ENCODE measurements at regions not wholly inside any gene's neighbourhood (a gene's known extent, or its start where the extent isn't known, plus 50 kb on each side); places are given as distances from the start of the nearest gene placed in this dataset.

GRCh38 chr2:239611222-239611795 lies 210.5 kb upstream of the HDAC4 start:
- DNase-seq (ENCODE audit: low read depth, low spot score) = no peak
- H3K4me3 ChIP-seq (ENCODE audit: low read length) = no peak overlapping the region

- no peak overlapping the region for H3K4me3 ChIP-seq (ENCODE audit: low read length)
- DNase-seq (ENCODE audit: low read depth, low spot score) = no peak
Measured at GRCh38 chr2:239610457-239611221, 209.8 kb upstream of the HDAC4 start.

- no peak overlapping the region for H3K4me3 ChIP-seq (ENCODE audit: low read length)
- no peak for DNase-seq (ENCODE audit: low read depth, low spot score)
Measured at GRCh38 chr2:239609607-239610310, 208.9 kb upstream of the HDAC4 start.

- H3K4me3 ChIP-seq (ENCODE audit: low read length) = no peak overlapping the region
- DNase-seq (ENCODE audit: low read depth, low spot score) = no peak
Measured at GRCh38 chr2:239609162-239609561, 208.3 kb upstream of the HDAC4 start.

- no peak for DNase-seq (ENCODE audit: low read depth, low spot score)
- no peak overlapping the region for H3K4me3 ChIP-seq (ENCODE audit: low read length)
Measured at GRCh38 chr2:239608723-239609122, 207.9 kb upstream of the HDAC4 start.

- DNase-seq (ENCODE audit: low read depth, low spot score) = no peak
- H3K4me3 ChIP-seq (ENCODE audit: low read length) = no peak overlapping the region
Measured at GRCh38 chr2:239608260-239608659, 207.4 kb upstream of the HDAC4 start.

- H3K4me3 ChIP-seq (ENCODE audit: low read length) = no peak overlapping the region
- no peak for DNase-seq (ENCODE audit: low read depth, low spot score)
Measured at GRCh38 chr2:239607517-239608191, 206.8 kb upstream of the HDAC4 start.

GRCh38 chr2:239606741-239607516 lies 206.1 kb upstream of the HDAC4 start:
- no peak for DNase-seq (ENCODE audit: low read depth, low spot score)
- no peak overlapping the region for H3K4me3 ChIP-seq (ENCODE audit: low read length)

- no peak for DNase-seq (ENCODE audit: low read depth, low spot score)
- no peak overlapping the region for H3K4me3 ChIP-seq (ENCODE audit: low read length)
Measured at GRCh38 chr2:239605976-239606375, 205.2 kb upstream of the HDAC4 start.

GRCh38 chr2:239605409-239605808 lies 204.6 kb upstream of the HDAC4 start:
- no peak for DNase-seq (ENCODE audit: low read depth, low spot score)
- no peak overlapping the region for H3K4me3 ChIP-seq (ENCODE audit: low read length)

- DNase-seq (ENCODE audit: low read depth, low spot score) = no peak
- H3K4me3 ChIP-seq (ENCODE audit: low read length) = no peak overlapping the region
Measured at GRCh38 chr2:239604861-239605260, 204.0 kb upstream of the HDAC4 start.

GRCh38 chr2:239603411-239604356 lies 202.9 kb upstream of the HDAC4 start:
- DNase-seq (ENCODE audit: low read depth, low spot score) = no peak
- H3K4me3 ChIP-seq (ENCODE audit: low read length) = no peak overlapping the region

GRCh38 chr2:239602290-239603282 lies 201.8 kb upstream of the HDAC4 start:
- peak overlapping the region; percentile 2 for H3K4me3 ChIP-seq (ENCODE audit: low read length)
- DNase-seq (ENCODE audit: low read depth, low spot score) = peak; percentile 84

- H3K4me3 ChIP-seq (ENCODE audit: low read length) = no peak overlapping the region
- DNase-seq (ENCODE audit: low read depth, low spot score) = no peak
Measured at GRCh38 chr2:239601880-239602279, 201.1 kb upstream of the HDAC4 start.

GRCh38 chr2:239601201-239601851 lies 200.5 kb upstream of the HDAC4 start:
- no peak overlapping the region for H3K4me3 ChIP-seq (ENCODE audit: low read length)
- DNase-seq (ENCODE audit: low read depth, low spot score) = no peak

GRCh38 chr2:239600650-239601049 lies 199.8 kb upstream of the HDAC4 start:
- no peak overlapping the region for H3K4me3 ChIP-seq (ENCODE audit: low read length)
- no peak for DNase-seq (ENCODE audit: low read depth, low spot score)

Measured in Jurkat, Clone E6-1 (cell line).